Mammary epithelial cell (primary cell): ENCODE measurements at regions not wholly inside any gene's neighbourhood (a gene's known extent, or its start where the extent isn't known, plus 50 kb on each side); places are given as distances from the start of the nearest gene placed in this dataset.

Source experiments
- EZH2 ChIP-seq: IDR thresholded peaks from 2 replicates; pipeline ENCODE4 v1.6.1; 2012; ENCODE audit warnings: low read length, inconsistent platforms, borderline replicate concordance
- TF ChIP-seq, protein P1 (sequence below), 2 donors: IDR thresholded peaks in 1 of 2; conservative IDR thresholded peaks in 1 of 2; 2 replicates each; pipeline ENCODE4 v1.5.1; 2011 to 2012; ENCODE audit warnings: inconsistent platforms in 2 of 2, low read length in 2 of 2, mild to moderate bottlenecking in 2 of 2, control low read depth in 1 of 2, low read depth in 1 of 2; ENCODE audit not compliant: insufficient read depth in 1 of 2; ENCODE audit errors: extremely low read depth in 1 of 2

DNA sequence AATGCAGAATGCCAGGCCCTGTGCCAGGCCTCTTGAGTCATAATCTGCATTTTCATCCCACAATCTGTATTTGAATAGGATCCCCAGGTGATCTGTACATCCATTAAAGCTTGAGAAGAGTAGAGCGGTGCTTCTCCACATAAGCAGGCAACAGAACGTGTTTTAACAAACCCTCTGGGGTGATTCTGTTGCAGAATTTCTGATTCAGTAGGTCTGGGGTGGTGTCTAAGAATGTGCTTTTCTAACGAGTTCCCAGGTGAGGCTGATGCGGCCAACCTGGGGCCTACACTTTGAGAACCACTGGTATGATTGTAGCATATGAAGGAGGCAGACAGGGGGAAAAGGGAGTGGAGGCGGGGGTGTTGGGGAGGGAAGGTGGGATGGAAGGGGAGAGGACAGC is 78.4 kb upstream of the POU3F1 start:
- no peak for TF ChIP-seq EZH2
- TF ChIP-seq, protein P1, sequence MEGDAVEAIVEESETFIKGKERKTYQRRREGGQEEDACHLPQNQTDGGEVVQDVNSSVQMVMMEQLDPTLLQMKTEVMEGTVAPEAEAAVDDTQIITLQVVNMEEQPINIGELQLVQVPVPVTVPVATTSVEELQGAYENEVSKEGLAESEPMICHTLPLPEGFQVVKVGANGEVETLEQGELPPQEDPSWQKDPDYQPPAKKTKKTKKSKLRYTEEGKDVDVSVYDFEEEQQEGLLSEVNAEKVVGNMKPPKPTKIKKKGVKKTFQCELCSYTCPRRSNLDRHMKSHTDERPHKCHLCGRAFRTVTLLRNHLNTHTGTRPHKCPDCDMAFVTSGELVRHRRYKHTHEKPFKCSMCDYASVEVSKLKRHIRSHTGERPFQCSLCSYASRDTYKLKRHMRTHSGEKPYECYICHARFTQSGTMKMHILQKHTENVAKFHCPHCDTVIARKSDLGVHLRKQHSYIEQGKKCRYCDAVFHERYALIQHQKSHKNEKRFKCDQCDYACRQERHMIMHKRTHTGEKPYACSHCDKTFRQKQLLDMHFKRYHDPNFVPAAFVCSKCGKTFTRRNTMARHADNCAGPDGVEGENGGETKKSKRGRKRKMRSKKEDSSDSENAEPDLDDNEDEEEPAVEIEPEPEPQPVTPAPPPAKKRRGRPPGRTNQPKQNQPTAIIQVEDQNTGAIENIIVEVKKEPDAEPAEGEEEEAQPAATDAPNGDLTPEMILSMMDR (conservative IDR thresholded peaks at IDR 0.05 in 1 of 2, IDR thresholded peaks at IDR 0.05 in 1 of 2; ENCODE audit: extremely low read depth in 1 of 2, insufficient read depth in 1 of 2, low read depth in 1 of 2, low read length in 2 of 2) = no peak
